ENCODE measurements at regions not wholly inside any gene's neighbourhood (a gene's known extent, or its start where the extent isn't known, plus 50 kb on each side); places are given as distances from the start of the nearest gene placed in this dataset.

DNA sequence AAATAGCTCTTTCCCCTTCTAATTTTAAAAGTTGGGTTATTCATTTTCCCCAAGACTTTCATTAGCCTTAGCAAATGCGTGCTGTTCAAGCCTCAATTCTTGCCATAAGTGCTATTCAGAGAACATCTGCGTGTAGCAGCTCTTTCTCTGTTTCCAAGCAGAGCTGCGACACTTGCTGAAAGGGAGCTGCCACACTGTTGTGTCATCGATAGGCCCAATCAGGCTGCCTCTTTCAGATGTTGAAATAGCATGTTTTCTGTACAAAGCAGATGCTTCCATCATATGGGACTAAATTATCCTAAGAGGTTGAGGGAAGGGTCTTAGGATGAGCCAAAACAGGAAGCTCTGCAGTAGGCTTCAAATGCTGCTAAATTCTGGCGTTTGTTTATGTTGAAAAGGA is 220.9 kb upstream of the CDC14C start:
- no peak for DNase-seq

DNA sequence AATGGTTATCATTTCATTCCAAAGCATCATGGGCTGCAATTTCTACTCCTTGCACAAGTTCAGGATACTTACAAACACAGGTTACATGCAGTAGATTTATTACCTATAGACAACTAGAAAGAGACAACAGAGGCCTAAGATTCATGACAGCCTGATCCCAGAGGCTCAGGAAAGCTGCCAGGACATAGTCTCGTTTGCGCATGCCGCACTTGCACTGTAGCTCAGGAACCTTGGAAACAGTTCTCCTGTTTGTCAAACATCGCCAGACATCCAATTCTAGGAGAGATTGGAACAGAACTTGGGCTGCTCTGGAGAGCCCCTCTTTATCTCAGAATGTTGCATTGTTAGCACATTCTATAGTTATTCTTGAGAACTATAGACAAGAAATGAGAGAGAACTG is 216.2 kb upstream of the CDC14C start:
- DNase-seq: no peak

DNA sequence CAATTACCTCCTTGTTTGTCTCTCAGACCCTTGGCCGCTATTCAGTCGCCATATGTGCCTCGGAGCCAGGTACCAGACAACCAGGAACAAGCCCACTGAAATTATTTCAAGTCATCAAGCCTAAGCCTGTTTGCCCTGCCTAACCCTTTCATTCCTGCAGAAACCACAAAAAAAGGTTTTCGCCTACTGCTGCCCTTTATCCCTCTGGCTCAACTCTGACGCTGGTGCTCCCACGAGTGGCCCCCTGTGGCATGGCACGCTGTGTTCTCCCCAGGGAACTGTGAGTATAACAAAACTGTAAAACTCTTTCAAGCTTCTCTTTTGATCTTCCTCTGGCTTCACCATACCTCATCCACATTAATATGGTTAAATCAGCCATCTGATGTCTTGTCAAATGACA is 215.7 kb upstream of the CDC14C start:
- DNase-seq: no peak

DNA sequence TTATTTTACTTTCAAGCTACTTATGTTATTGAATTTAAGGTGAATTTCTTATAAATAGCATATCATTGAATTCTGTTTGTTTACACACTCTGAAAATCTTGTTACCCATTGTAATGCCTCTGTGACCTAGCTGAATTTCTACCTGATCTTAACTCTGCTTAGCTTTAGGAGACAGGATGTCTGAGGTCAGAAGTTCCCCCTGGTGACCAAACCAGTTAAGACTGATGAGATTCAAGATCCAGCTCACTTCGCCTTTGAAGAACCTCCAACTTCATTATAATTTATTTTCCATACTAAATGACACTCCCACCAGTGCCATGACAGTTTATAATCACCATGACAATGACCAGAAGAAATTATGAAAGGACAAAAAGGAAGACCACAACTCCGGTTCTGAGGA is 213.4 kb upstream of the CDC14C start:
- no peak for DNase-seq

DNA sequence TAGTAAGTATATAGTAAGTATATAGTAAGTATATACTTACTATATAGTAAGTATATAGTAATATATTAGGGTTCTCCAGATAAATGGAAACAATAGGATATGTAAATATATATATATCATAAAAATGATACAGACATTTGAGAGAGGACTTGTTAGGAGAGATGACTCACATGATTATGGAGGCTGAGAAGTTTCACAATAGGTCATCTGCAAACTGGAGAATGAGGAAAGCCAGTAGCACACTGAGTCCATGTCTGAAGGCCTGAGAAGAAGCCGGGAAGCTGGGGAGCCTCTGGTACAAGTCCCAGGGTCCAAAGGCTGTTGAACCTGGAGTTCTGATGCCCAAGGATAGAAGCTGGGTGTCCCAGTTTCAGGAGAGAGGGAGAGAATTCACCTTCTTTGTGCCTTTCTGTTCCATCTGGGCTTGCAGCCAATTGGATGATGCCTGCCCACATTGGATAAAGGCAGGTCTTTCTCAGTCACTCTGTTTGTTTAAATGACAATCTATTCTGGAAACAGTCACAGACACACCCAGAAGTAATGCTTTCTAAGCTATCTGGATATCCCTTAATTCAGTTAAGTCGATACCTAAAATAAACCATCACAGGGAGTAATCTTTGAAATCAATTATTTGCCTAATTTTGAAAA is 205.5 kb upstream of the CDC14C start:
- no peak for DNase-seq

DNA sequence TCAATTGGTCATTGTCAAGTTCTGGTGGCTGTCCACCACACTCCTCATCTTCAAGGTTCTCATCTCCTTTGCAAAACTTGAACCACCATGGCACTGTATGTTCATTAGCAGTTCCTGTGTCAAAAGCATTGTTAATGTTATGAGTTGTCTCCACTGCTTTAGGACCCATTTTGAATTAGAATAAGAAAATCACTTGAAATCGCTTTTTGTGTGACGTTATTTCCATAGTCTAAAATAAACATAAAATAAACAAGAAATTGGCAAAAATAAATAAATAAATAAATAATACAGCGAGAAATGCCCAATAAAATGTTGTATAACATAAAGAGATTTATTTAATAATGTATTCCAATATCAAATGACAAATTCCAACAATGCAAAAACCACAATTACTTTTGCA is 195.5 kb upstream of the CDC14C start:
- no peak for DNase-seq

DNA sequence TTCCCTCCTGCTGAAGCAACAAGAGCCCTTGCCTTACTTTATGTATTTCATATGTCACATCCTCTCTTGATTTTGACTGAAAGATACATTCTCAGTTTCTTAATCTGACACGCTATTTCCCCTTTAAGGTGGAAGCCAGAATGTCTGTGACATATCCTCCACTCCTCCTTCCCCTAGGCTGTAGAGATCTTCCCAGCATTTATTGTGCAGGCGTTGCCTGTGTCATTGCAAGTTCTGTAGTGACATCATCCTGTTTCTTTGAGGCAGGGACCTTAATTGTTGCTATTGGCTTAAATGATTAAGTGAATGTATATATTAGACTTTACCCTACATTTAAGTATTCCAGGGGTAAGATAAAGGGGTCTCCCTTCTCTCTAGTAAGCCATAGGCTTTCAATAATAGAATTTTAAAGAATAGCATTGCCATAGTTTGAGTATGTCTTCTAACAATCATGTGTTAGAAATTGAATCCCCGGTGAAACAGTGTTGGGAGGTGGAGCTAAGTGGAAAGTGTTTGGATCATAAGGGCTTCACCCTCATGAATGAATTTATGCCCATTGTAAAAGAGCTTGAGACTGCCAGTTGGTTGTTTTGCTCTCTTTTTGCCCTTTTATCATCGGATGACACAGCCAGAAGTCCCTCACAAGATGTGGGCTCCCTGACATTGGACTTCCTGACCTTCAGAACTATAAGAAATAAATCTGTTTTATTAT is 189.5 kb upstream of the CDC14C start:
- DNase-seq: no peak

DNA sequence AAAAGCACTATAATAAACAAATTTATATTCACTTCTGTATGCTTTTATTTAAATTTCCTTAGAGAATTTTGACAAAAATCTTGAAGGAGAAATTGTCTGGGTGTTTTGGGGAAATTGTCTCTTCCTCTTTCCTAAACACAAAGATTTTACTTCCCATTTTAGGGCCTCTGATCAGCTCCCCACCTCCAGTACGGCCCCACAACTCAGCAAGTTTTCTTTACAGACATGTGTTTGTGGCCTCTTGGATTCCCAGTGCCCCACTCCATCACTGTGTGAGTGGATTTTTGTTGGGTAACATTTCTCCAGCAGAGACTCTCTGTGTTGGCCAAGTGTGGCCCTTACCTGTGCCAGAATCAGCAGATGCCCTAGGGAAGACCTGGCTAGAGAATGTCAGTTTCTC is 182.8 kb upstream of the CDC14C start:
- no peak for DNase-seq

DNA sequence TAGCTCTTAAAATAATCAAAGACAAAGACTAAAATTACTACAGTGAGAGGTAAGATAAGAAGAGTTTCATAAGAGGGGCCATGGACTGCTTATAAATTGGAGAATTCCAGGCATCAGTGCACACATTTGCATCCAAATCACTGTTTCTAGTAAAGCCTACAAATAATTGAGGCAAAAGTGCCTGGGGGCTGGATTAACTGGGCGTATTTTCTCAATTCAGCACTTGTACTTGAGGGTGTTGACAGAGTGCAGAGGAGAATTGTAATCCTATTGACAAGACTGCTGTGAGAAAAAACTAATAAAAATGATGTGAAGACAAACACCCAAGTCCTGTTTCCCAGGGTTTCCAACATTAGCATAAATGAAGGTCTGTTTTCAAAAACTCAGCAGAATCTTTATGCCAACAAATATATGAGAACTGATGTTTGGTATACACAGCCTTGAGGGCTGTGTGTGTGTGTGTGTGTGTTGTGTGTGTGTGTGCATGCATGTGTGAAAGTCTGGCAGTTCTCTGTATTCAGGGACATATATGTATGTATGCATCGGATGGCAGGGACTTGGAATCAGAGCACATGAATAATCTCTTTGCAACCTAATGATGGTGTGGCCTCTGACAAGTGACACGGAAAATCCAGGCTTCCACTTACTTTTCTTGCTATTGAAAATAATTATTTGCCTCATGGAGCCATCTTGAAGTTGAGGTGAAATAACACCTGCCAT is 182.1 kb upstream of the CDC14C start:
- DNase-seq: peak; percentile 71

DNA sequence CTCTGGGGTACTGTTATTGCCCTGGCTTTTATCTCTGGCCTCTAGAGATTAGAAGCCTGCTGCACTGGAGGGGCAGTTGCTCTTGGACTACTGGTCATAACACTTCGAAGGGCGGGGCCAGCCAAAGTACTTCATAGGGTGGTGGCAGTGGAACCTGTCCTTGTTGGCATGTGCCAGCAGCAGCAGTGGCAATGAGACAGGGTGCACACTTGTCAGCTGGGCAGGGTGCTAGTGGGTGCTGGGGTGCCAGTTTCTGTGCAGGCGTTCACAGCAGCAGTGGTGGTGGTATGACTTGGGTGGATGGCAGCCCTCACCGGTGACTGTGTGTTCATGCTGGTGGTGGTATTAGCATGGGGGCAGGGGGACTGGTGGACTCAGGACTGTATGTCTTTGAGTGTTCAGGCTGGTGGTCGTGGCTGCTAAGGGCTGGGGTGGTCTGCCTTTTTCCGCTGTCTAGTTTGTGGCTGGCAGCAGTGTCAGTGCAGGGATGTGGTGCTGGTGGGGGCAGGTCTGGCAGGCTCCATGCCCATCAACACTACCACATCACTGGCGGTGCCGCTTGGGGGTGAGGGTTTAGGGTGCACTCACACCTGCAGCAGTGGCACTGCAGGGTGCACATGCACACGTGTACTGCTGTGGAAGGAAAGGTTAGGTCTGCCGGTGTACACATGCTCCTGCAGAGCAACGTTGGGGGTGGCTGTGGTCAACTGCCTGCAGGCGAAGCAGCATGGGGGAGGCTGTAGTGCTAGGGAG is 176.1 kb upstream of the CDC14C start:
- DNase-seq: no peak

DNA sequence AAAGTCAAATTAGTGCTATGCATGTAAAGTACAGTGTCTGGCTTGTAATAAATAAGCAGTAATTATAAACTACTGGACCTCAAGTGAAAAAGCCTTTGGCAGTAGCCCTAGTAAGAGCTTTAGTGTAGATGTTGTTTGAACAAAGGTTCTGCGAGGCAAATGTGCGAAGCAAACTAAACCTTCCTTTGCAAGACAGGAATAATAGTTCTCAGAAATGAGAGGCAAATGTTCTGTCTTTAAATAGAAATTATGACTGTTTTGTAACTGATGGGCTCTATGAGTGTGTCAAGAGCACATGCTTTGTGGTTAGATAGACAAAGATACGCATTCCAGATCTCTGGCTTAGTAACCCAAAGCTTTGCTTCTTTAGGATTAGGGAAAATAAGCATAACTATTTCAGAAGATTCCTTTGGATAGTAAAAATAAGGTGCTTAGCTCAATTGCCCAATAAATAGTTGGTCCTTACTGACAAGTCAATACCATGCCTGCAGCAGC is 169.2 kb upstream of the CDC14C start:
- no peak for DNase-seq

DNA sequence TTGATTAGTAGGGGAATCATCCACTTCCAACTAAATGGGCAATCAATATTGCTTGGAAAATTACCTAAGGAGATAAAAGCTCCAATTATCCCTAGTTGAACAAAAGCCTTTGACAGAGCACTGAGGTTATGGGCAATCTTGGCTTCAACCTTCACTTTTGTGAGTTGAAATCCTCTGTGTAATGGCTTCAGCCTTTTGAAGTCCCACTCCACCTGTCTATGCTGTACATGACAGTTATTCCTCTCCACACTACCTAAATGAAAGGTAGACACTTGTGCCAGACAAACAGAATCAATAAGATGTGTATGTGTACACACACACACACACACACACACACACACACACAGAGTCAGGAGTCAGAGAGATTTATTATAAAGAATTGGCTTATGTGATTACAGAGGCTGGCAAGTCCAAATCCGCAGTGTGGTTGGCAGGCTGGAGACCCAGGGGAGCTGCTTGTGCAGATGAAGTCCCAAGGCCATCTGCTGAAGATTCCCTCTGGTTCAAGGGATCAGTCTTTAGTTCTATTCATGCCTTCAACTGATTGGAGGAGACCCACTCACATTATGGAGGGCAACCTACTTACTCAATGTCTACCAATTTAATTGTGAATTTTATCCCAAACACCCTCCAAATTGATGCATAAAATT is 164.8 kb upstream of the CDC14C start:
- peak; percentile 76 for DNase-seq

DNA sequence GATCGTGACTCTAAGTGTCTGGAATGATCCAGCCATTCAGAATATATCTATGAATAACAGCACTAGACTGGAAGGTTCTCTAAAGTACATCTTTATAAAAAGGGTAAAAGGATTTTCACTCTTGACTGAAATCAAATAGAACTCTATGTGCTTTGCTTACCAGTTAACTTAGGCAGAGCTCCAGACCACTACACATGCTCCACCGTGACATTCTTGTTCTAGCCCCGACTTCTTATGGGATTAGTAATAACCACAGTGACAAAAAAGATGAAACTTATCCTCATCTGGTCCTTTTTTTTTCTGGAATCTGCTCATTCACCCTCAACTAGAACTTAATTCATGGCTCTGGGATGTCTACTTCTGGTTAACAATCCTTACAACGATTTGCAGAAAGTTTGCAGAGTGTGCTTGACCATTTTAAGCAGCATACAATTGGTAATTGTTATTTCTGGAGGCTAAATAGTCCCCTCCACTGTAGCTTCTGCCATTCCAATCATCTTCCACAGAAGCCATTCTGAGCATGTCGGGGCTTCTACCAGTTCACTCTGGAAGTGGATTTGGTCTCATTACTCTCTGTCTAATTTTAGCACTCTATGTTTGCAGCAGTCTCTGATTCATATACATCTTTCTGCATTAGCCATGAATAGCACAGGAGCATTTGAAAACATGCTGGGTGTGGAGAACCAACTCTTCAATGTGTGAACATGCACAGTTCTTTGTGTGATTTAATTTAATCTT is 163.7 kb upstream of the CDC14C start:
- DNase-seq: no peak

DNA sequence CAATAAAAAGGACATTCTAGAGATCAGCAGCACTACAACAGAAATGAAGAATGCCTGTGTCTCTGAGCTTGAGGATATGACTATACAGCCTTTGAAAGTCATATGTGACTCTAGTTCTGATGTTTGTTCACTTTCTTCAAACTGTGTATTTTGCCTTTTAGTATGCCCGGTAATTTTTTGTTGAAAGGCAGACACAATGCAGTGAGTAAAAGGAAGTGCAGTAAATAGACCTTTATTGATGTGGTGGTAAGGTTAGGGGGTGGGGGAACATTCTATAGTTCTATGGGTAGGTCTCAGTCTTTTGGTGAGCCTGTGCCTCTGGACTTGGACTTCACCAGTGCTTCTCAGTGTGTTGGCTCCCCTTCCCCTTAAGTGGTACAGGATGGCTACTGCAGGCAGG is 143.5 kb upstream of the CDC14C start:
- no peak for DNase-seq

DNA sequence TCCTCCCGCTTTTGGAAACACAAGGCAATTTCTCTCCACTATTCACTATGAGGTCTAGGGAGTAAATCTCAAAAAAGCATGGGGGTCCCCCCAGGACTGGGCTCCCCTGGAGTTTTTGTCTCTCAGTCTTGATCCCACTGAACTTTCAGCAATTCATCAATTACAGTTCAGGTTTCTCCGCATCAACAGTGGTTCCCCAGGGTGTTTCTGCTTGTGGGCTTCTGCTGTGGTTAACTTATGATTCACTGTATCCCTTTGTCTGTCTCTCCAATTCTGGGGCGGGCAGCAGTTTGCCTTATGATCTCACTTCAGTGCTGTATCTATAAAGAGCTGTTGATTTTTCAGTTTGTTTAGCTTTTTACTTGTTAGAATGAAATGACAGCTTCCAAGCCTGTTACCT is 142.6 kb upstream of the CDC14C start:
- peak; percentile 23 for DNase-seq

DNA sequence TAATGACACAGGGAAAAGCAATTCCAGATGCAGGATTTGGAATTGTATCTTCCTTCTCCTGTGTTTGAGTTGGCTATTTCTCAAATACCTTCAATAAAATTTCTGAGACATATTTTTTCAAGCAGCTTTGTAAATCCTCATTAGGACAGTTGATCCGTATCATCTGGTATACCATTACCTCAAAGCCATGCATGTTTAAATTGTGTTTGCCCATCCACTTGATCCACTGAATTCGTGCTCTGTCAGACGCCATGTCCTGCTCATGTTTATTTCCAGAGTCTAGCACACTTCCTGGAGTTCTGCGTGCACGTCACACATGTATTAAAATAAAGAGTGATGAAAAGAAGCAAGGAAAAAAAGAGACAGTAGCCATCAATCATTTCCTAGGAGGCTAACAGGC is 141.8 kb upstream of the CDC14C start:
- DNase-seq: peak; percentile 80

DNA sequence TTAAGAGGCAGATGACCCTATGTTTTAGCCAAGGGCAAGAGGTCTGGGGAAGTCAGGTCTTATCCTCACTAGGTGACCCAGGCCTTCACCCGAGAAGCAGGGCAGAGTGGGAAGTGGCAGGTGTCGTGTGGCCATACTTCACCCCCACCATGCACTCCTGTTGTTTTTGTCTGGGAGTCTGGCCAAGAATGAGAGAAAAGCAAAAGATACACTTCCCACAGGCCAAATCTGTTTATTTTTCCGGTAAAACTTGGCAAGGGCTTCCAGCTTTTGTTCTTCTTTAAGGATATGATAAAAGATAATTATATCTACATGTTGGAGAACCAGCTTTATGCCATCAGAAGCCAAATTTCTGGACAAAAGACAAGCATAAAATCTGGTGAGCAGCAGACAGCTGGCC is 137.4 kb upstream of the CDC14C start:
- DNase-seq: peak; percentile 99

DNA sequence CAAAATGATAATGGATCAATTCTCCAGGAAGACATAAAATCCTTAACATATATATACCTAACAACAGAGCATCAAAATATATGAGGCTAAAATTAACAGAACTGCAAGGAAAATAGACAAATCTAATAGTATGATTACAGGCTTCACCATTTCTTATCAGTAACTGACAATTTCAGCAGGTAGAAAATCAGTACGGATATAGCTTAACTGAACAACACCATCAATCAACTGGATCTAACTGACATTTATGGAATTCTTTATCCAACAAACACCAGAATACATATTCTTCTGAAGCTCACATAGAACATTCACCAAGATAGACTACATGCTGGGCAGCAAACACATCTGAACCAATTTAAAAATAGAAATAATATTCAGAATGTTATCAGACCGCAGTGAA is 121.1 kb upstream of the CDC14C start:
- DNase-seq: no peak

DNA sequence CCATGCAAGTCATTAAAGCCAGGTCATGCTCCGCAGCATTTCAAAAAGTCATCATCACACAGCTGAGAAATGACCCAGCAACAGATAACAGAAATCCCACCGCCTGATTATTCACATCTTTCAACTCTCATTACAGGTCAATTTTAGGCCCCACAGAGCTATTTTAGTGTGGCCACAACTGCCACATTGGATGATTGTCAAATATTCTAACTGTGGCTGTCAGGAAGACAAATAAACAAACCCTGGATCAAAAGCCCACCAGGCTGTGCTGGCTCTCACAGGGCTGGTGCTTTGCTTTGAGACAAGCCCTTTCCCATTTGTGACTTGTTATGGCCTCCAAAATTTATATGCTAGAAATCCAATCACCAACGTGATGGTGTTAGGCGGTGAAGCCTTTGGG is 117.6 kb upstream of the CDC14C start:
- no peak for DNase-seq

DNA sequence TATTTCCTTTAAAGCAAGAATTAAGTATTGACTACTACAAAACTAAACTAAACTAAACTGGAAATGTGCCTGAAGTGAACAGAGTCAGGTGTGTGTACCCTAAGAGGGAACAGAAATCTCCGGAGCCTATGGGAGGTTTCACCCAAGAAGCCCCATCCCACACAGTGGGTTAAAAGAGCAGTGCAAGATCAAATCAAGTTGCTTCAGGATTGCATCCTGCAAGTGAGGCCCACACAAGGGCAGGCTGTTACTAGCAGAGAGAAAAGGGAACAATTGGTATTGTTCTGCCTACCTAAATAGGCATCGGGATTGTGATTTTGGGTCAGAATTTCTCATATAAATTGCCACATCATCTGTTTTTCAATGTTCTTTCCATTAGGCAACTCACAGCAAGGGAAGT is 113.3 kb upstream of the CDC14C start:
- DNase-seq: no peak

DNA sequence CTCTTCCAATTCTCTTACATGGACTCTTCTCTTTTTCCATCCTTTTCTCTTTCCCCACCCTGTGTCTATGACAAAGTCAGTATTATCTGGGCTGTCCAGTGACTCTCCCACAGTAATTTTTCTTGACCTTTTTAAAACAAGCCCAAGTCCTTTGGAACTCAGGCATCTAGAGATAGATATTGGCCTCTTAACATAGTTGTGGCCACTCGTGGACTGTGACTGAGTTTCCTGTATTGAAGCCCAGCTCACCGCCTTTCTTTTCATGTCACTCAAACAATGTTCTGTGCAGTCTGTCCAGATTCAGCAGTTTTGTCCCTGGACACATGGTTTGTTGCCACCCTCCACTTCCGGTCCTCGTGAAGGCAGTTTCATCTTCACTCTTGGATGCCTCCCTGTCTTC is 110.9 kb upstream of the CDC14C start:
- DNase-seq: no peak

DNA sequence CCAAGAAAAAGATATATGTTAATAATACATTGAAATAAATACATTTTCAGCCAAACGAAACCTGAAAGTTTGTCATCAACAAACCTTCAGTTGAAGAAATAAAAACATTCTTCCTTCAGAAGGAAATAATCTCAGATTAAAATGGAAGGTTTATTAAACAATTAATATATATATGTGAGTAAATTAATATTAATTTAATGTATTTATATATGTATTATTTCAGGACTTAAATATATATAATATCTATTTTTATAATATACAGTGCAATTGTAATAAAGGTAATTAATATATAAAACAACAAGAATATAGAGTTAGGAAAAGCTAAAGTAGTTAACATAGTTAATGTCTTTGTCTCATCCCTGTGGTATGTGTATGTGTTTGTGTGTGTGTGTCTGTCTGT is 102.2 kb upstream of the CDC14C start:
- DNase-seq: no peak
